ENCODE measurements at regions not wholly inside any gene's neighbourhood (a gene's known extent, or its start where the extent isn't known, plus 50 kb on each side); places are given as distances from the start of the nearest gene placed in this dataset.
A peak's percentile ranks its signal among the peaks of the same experiment; 100 is the strongest.

DNA sequence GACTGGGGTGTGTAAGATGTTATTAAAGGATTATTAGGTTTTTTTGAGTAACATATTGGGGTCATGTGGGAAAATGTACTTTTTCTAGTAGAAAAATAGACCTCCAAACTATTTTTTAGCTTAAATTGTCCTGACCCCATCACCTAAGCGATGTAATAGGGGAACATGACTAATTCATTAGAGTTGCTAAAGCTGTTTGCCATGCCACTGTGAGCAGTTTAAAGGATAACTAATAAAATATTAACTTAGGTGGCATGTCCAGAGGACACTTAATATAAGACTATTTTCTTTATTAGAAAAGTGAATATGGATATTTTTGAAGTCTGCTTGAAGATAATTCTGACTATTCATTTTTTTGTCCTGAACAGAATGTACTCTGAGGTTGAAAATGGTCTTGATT is 545.9 kb upstream of the BTBD3 start:
- no peak for DNase-seq (ENCODE audit: low read depth in 4 of 4, low spot score in 3 of 4)

DNA sequence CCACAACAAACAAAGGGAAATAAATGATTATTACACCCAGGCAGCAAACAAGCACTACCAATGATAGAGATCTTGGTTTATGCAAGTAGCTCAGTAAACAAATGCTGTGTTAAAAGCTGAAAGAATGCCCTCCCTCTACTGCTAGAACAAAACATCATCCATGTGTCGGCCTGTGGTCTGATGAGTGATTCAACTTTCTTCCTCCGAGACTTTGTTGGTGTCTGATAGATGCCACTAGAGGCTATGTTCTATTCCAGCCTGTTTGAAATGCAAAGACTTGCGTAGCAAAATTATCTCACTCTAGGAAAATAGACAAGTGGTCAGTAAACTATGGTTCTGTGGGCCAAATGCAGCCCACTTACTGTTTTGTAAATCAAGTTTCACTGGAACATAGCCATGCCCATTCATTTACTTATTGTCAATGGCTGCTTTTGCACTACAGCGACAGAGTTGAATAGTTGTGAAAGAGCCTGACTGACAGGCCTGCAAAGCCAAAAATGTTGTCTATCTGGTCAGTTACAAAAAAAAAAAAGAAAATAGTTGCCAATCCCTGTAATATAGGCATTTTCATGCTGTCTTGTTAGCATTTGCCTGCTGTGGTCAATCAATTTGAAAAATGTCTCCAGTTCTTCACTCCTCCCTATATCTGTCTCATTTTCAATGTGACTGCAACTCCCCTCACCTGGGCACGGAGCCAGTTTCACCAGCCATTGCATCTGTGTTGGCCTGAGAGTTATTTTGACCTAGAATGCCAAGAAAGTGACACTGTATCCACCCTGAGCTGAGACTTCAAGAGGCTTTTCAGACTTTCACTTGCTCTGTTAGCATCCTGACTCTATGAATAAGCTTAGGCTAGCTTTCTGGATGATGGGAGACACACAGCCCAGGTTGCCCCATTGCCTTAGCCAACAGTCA is 544.6 kb upstream of the BTBD3 start:
- peak in 3 of 4 donors; percentile 20 to 30 (median 23) for DNase-seq (ENCODE audit: low read depth in 4 of 4, low spot score in 3 of 4)

DNA sequence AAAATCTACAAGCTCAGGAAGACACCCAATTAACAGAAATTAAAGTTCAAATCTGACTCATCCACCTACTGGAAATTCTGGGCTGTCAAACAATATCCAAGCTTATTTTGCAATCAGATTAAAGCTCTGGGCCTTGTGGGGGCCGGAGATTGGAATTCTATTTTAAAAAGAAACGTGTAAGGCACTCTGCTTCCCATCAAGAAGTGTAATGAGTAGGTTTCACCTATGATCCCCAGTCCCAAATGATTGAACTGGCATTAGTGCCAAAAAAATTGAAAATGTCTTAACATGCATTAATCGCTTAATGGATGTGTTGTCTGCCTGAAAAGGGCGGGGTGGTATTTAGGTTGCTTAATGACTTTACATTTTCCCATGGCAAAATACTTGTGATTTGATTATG is 542.4 kb upstream of the BTBD3 start:
- DNase-seq (ENCODE audit: low read depth in 4 of 4, low spot score in 3 of 4) = no peak

DNA sequence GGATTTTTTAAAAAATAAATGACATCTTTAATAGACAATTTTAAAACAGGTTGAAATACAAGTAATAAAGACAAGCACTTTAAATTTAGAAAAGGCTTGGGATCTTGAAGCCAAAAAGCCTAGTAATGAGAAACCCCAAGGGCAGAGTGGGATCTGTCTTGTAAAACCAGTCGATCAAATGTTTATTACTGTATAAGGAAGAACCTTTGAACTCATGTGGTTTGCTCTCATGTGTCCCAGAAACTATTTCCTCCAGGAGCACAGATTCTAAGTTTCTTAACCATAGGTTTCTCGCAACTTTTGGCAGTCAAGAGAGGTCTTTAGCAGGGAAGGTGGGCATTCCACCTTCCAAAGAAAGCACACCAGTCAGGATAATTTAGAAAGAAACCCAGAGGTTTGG is 541.7 kb upstream of the BTBD3 start:
- DNase-seq (ENCODE audit: low read depth in 4 of 4, low spot score in 3 of 4) = no peak

DNA sequence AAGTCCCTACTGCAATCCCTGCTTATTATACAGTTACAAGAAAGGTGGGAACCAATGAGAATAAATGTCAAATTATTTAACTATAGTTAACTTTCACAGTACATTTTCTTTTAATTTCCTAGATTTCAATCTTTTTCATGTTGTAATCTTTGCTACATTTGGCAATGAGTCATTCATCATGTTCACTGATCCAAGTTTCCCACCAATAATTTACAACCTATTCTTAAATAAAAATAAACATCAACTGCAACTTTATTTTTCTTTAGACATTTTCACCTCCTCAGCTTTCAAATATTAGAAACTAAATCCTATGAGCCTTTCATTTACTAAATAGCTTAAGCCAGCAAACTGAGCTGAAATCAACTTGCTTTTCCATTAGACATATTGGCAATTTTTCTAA is 541.3 kb upstream of the BTBD3 start:
- DNase-seq (ENCODE audit: low read depth in 4 of 4, low spot score in 3 of 4) = no peak

DNA sequence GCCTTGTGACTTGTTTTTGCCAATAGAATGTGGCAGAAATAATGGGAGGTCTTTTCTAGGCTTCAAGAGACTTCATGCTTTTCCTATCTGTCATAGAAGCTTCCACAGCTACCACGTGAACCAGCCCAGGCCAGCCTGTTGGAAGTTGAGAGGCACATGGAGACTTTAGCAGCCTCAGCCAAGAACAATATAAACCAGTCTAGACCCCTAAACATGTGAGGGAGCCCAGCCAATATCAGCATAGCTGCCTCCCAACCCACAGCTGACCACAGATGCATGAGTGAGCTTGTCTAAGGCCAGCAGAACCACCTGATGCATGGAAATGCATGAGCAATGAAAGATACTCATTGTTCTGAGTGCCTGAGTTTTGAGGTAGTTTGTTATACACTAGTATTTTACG is 540.7 kb upstream of the BTBD3 start:
- DNase-seq (ENCODE audit: low read depth in 4 of 4, low spot score in 3 of 4) = no peak

DNA sequence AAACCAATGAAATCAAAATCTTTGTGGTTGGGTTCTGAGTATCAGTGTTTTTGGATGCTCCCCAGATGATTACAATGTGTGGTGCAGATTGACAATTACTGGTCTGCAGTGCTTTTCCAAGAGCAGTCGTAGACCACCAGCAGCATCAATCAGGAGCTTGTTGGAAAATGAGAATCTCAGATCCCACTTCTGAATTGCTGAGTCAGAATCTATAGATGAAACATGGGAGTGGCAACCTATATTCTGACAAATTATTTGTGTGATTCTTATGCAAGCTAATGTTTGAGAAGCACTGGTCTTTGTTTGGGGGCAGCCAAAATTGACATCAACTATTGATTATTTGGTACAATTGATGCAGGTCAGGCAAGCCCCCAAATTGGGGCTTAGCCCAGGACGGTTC is 539.9 kb upstream of the BTBD3 start:
- no peak for DNase-seq (ENCODE audit: low read depth in 4 of 4, low spot score in 3 of 4)

DNA sequence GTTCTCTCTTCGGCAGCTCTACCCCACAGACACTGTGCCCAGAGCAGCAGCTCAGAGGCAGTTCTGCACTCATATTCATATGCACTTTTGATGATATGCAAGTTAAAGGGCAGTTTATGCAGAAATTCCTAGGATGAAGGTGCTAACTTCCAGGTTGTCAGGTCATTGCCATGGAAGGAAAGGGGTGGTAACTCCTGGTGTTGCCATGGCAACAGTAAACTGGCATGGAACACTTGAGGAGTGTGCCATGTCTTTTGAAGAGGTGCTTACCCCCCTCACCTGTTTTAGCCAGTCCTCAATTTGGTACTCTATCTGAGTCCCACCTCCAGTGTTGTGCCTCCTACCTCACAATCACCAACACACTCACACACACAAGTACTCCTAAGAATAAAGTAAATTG is 539.4 kb upstream of the BTBD3 start:
- no peak for DNase-seq (ENCODE audit: low read depth in 4 of 4, low spot score in 3 of 4)

DNA sequence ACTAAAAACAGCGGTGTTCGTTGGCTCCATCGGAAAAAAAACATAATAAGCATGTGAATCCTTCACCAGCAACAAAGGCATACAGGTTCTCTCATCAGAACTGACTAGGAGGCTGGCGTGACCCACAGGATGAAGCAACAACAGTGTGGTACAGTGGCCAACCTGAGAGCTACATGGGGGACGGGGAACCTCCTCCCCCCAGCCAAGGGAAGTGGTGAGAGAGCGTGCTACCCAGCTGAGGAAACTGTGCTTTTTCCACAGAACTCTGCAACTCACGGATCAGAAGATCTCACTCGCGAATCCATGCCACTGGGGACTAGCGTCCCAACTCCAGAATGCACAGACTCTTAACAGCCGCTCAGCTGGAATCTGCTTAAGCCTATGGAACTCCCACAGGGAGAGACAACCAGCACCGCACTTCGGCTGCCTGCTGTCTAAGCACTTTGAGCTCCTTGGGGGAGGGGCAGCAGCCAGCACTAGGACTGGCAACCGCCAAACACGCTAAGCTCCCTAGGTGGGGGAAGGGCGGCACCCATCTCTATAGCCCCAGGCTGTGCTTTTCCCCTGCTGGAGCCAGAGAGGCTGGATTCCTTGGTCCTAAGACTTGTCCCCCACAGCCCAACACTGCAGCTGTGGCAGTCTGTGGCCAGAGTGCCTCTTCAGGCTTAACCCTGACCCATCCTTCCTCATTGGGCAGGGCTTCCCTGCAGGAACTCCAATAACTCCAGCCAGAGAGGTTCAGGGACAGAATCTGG is 538.3 kb upstream of the BTBD3 start:
- no peak for DNase-seq (ENCODE audit: low read depth in 4 of 4, low spot score in 3 of 4)

DNA sequence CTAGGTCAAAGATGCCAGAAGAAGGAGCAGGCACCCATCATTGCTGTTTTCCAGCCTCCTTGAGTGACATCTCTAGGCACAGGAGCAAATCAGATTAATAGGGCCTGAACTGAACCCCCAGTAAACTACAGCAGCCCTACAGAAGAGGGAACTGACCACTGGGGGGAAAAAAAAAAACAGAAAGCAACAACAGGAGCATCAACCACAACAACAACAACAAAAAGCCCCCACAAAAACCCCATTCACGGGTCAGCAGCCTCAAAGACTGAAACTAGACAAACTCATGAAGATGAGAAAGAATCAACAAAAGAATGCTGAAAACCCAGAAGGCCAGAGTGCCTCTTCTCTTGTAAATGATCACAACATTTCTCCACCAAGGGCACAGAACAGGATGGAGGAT is 537.4 kb upstream of the BTBD3 start:
- DNase-seq (ENCODE audit: low read depth in 4 of 4, low spot score in 3 of 4) = no peak

DNA sequence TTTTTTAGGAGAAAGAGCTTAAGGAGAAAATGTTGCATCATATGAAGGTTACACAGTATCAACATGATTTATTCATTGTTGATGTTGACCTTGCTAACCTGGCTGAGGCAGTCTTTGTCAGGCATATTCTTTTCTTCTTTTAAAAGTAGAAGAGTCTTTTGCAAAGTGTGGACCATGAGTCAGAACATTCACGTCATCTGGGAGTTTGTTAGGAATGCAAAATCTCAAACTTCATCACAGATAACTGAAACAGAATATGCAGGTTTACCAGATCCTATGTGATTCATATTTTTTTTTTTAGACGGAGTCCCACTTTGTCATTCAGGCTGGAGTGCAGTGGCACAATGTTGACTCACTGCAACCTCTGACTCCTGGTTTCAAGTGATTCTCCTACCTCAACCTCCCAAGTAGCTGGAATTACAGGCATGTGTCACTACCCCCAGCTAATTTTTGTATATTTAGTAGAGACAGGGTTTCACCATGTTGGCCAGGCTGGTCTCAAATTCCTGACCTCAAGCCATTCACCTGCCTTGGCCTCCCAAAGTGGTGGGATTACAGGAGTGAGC is 530.4 kb upstream of the BTBD3 start:
- DNase-seq (ENCODE audit: low read depth in 4 of 4, low spot score in 3 of 4) = no peak

DNA sequence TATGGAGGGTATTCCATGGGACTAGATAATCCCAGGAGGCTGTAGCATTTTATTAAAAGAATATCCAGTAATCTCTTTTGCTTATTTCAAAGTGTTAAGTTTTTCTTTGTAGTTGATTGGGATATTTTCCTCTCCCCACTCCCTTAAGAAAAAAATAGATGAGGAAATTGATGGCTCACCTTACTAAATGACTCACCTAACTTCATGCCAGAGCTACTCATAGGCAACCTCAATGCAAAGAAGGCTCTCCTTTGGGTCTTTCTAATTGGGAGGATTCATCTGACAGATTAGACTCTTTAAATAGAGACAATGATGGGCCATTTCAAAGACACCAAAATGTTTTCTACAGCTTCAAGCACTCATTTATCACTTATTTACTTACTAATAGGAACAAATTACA is 528.5 kb upstream of the BTBD3 start:
- no peak for DNase-seq (ENCODE audit: low read depth in 4 of 4, low spot score in 3 of 4)

DNA sequence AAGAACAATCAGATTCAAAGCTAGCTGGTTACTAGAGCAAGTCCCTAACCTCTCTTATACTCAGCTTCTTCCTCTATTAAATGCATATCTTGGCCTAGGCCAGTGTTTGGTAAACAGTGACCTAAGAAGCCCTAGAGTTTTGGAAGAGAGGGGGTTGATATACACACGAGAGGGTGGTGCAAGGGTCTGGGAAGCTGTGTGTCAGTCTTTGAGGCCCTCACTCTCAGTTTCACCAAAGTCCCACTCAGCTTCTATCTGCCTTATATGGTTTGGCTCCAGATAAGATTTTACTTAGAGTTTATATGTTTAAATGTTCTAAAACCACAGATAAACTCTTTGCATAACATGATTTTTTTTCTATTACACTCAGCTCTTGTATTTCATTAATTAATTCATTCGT is 526.1 kb upstream of the BTBD3 start:
- DNase-seq (ENCODE audit: low read depth in 4 of 4, low spot score in 3 of 4) = no peak

DNA sequence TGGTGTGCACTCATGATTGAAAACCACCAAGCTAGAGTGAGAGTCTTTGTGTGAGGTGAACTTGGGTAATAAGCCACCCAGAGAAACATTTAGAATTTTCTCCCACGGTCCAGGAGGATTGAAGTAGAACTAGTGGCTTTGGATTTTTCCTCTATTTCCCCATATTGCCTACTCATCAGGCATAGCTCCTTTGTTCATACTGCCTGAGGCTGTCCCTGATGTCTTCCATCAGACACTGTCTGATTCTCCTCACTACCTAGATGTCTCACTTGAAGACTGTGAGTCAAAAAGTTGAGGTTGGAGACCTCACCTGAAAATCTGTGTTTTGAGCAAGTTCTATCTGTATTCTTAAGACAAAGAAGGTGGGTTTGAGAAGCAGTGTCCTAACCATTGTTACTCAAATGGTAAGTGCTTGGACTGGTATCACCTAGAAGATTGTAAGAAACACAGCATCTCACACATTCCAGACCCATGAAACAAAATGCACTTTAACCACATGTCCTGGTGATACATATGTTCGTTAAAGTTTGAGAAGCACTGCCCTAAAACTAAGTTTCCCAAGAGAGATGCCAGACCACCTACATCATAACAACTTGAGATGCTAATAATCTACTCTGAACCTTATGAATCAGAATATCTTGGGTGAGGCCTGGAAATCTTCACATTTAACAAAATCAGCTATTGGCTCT is 523.4 kb upstream of the BTBD3 start:
- DNase-seq (ENCODE audit: low read depth in 4 of 4, low spot score in 3 of 4) = no peak

DNA sequence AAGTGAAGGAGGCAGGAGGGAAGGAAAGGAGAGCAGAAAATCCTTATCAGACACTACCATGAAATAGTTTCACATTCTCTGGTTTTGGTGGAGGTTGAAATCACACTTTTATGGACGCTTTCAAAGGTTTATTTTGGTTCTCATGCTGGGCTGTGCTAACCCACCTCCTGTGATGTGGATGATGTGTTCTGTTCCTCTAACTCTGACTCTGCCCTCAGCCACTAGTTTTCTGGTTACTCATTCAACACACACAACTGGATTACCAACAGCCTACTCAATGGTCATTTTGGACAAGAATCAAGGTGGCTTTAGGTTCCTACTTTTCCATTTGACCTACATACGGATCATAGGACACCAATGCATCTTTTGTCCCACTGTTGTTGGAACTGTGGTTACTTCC is 522.1 kb upstream of the BTBD3 start:
- DNase-seq (ENCODE audit: low read depth in 4 of 4, low spot score in 3 of 4) = no peak

DNA sequence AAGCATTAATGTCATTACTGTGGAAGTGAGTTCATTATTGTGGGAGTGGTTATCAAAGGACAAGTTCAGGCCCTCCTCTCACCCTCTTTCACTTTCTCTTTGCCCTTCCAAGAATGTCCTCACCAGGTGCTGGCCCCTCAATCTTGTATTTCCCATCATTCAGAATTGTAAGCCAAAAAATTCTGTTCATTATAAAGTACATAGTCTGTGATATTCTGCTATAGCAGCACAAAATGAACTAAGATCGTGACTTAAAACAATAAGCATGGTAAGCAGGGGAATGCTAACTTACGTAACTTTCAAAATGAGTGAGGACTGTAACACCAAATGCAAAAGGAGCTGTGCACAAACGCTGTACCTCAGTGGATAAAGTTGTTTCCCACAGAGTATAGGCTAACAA is 515.7 kb upstream of the BTBD3 start:
- no peak for DNase-seq (ENCODE audit: low read depth in 4 of 4, low spot score in 3 of 4)

DNA sequence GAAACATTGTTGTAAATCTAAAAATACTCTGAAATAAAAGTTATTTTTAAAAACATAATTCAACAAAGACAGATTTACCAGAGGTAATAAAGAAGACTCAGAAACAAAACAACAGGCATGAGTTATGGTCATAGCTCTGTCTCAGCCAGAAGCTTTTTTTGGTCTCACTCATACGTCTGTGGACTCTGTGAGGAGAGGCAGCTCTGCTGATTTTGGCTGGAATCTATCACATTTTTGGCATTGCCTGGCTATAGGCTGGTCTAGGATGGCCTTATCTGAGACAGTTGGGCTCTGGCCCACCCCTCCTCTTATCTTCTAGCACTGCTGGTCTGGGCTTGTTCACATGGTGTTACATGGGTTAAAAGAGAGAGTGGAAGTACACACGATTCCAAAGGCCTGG is 514.0 kb upstream of the BTBD3 start:
- DNase-seq (ENCODE audit: low read depth in 4 of 4, low spot score in 3 of 4) = peak in 3 of 4 donors; percentile 24 to 47 (median 37)

DNA sequence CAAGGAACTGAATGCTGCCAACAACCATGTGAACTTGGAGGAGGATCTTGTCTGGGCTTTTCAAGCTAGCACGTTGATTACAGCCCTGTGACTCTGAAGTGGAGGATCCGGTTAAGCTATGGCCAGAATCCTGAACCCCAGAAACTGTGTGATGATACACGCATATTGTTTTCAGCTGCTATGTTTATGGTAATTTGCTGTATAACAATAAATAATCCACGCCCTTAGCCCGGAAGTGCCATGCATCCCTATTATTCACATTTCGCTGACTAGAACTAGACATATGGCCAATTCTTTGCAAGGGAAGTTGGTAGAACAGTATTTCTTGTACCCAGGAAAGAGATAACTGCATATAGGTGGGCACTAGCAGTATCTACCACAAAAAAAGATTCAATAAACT is 510.8 kb upstream of the BTBD3 start:
- DNase-seq (ENCODE audit: low read depth in 4 of 4, low spot score in 3 of 4) = no peak

DNA sequence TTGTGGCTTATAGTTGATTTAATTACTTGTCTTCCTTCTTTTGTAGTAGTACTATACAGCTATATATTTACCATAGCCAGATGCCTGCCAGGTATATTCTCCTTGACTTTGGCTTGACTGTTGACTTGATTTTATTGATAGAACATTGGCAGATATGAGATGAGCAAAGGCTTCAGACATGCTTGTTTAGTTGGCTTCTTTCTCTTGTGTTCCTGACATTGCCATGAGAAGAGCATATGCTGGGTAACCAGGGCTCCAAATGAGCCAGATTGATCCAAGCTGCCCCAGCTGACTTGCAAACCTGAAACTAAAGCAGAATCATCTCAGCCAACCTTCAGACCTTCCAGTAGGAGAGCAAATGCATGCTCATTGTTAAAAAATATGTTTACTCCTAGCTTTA is 508.1 kb upstream of the BTBD3 start:
- DNase-seq (ENCODE audit: low read depth in 4 of 4, low spot score in 3 of 4) = no peak

DNA sequence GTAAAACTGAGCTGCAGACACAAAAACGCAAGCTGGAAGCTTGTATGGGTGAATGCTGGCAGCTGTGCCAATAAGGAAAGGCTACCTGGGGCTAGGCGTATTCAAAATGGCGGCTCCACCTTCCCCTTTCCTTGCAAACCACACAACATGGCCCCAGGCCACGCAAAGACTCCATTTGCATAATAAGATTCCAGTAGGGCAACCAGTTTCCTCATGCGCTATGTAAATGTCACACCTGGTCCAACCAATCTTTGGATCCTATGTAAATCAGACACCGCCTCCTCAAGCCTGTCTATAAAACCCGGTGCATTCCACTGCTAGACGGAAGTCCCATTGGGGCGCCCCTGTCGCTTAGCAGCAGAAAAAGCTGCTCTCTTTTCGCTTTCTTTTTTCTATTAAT is 505.9 kb upstream of the BTBD3 start:
- no peak for DNase-seq (ENCODE audit: low read depth in 4 of 4, low spot score in 3 of 4)

DNA sequence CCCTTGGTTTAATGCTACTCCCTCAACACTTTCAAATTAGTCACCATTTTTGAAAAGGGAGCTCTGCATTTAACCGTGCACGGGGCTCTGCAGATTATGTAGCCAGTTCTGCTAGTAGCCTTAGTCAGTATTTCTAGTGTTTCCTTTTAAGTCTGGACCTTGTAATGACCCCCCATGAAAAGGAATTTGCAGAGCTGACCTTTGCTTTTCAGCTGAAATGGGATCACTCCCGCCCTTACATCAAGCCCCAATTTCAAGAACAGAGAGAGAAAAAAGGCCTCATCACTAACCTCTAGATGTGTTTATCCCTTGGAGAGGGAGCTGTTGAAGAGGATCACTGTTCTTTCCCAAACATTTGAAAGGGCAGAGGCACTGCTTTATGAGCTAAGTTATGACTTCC is 490.7 kb upstream of the BTBD3 start:
- DNase-seq (ENCODE audit: low read depth in 4 of 4, low spot score in 3 of 4) = no peak

Measured in left renal pelvis (tissue), 4 donors.